HCT116 (cell line): ENCODE measurements at regions not wholly inside any gene's neighbourhood (a gene's known extent, or its start where the extent isn't known, plus 50 kb on each side); places are given as distances from the start of the nearest gene placed in this dataset.
"Not testable (repeated sequence)": the region's sequence is repeated elsewhere in the genome, so short reads cannot be mapped to it uniquely, and the experiment has no call there.

Experiments used
- ATAC-seq: fragments of 200-7000 bp; cut with Tn5 transposase; 2 replicates; pipeline ENCODE4 v1.9.1; 2020; ENCODE audit warnings: mild to moderate bottlenecking, moderate library complexity
- BruUV-seq: library from RNA; stranded (reverse); fragments of 400-500 nt; replicated peaks from 2 replicates; lab custom pipeline; 2021; lab: Mats Ljungman, UMichigan
- CTCF ChIA-PET: fragments of 300-600 bp; sonication (Branson Sonifier 250); formaldehyde crosslinking; loops from one replicate; lab custom pipeline; 2021; ENCODE audit warnings: antibody characterized with exemption; lab: Charles Lee
- POLR2A ChIA-PET: fragments of 300-600, 350-600 bp; sonication (Branson Sonifier 250); formaldehyde crosslinking; loops from one replicate; lab custom pipeline; 2021; ENCODE audit warnings: antibody characterized with exemption; lab: Charles Lee
- RAD21 ChIA-PET, 2 experiments: fragments of 300-600 bp; sonication (Branson Sonifier 250); formaldehyde crosslinking; loops; one replicate each; lab custom pipeline; 2023; ENCODE audit warnings: low total read pairs in 2 of 2; ENCODE audit not compliant: uncharacterized antibody in 2 of 2, unreplicated experiment in 2 of 2, low non-redundant PET in 1 of 2; lab: Charles Lee
- DNase-seq: peaks from one replicate; pipeline ENCODE4 v3.0.0-alpha.2; 2010; ENCODE audit warnings: low read depth, low spot score
- H2AFZ ChIP-seq: fragments of 200-600 bp; shearing (Covaris generic), sonication (generic); 2 replicates; pipeline ENCODE4 v1.6.1; 2017; ENCODE audit warnings: low read depth, mixed run types, mixed read lengths, antibody characterized with exemption, low read length; ENCODE audit not compliant: poor library complexity, severe bottlenecking
- H3K27ac ChIP-seq: 2 replicates; pipeline ENCODE4 v1.5.1; 2012; ENCODE audit warnings: low read depth, low read length
- H3K27me3 ChIP-seq: fragments of 200-600 bp; sonication (generic); 2 replicates; pipeline ENCODE4 v1.6.1; 2016; ENCODE audit warnings: mixed run types, low read length, mixed read lengths; ENCODE audit not compliant: insufficient read depth
- H3K36me3 ChIP-seq, 2 experiments: fragments of 200-500 bp in 1 of 2; fragments of 200-600 bp in 1 of 2; sonication (Bioruptor generic) in 1 of 2; sonication (generic) in 1 of 2; 2 replicates each; pipeline versions ENCODE4 v1.5.1 to v1.6.1; 2014 to 2016; ENCODE audit warnings: low read length in 2 of 2, inconsistent platforms in 1 of 2, mixed read lengths in 1 of 2, mixed run types in 1 of 2; ENCODE audit not compliant: insufficient read depth in 2 of 2, control insufficient read depth in 1 of 2
- H3K4me1 ChIP-seq, 2 experiments: fragments of 200-600 bp in 1 of 2; sonication (generic) in 1 of 2; 2 replicates each; pipeline versions ENCODE4 v1.5.1 to v1.6.1; 2012 to 2017; ENCODE audit warnings: low read length in 2 of 2, inconsistent platforms in 1 of 2, mild to moderate bottlenecking in 1 of 2, mixed read lengths in 1 of 2, mixed run types in 1 of 2, moderate library complexity in 1 of 2; ENCODE audit not compliant: insufficient read depth in 2 of 2, control insufficient read depth in 1 of 2
- H3K4me2 ChIP-seq: fragments of 200-600 bp; sonication (generic); 2 replicates; pipeline ENCODE4 v1.6.1; 2017; ENCODE audit warnings: mixed run types, low read length, mixed read lengths
- H3K4me3 ChIP-seq, 2 experiments: fragments of 200-600 bp in 1 of 2; sonication (generic) in 1 of 2; replicated peaks in 1 of 2; 2 replicates each; pipeline ENCODE4 v1.5.1; 2011 to 2016; ENCODE audit warnings: low read length in 2 of 2, control low read depth in 1 of 2, low read depth in 1 of 2, mild to moderate bottlenecking in 1 of 2, mixed read lengths in 1 of 2, mixed run types in 1 of 2
- H3K79me2 ChIP-seq: fragments of 200-600 bp; sonication (generic); 2 replicates; pipeline ENCODE4 v1.6.1; 2017; ENCODE audit warnings: mild to moderate bottlenecking, mixed run types, low read length, moderate library complexity, mixed read lengths; ENCODE audit not compliant: insufficient read depth
- H3K9ac ChIP-seq: fragments of 200-600 bp; sonication (generic); 2 replicates; pipeline ENCODE4 v1.6.1; 2016; ENCODE audit warnings: low read length, mixed read lengths
- H3K9me2 ChIP-seq: fragments of 200-600 bp; sonication (generic), shearing (Covaris generic); 2 replicates; pipeline ENCODE4 v1.6.1; 2017; ENCODE audit warnings: mixed run types, mild to moderate bottlenecking, moderate library complexity; ENCODE audit not compliant: insufficient read depth
- H3K9me3 ChIP-seq, 2 experiments: fragments of 200-500 bp in 1 of 2; fragments of 200-600 bp in 1 of 2; sonication (Bioruptor generic) in 1 of 2; sonication (generic) in 1 of 2; 2 replicates each; pipeline ENCODE4 v1.6.1; 2014 to 2017; ENCODE audit warnings: low read length in 2 of 2, mixed read lengths in 2 of 2, inconsistent platforms in 1 of 2, low read depth in 1 of 2, mild to moderate bottlenecking in 1 of 2, mixed run types in 1 of 2, moderate library complexity in 1 of 2; ENCODE audit not compliant: control insufficient read depth in 1 of 2, insufficient read depth in 1 of 2
- H4K20me1 ChIP-seq: fragments of 200-600 bp; sonication (generic), shearing (Covaris generic); 2 replicates; pipeline ENCODE4 v1.6.1; 2017; ENCODE audit warnings: mixed run types, mild to moderate bottlenecking, moderate library complexity; ENCODE audit not compliant: insufficient read depth
- CEBPB ChIP-seq: IDR thresholded peaks from 2 replicates; pipeline ENCODE4 v1.6.1; 2012; ENCODE audit warnings: low read depth
- CTCF ChIP-seq, 3 experiments: fragments of 200-600 bp in 1 of 3; sonication (generic) in 1 of 3; IDR thresholded peaks in 2 of 3; conservative IDR thresholded peaks in 1 of 3; 2 replicates each; pipeline ENCODE4 v1.5.1; 2012 to 2017; ENCODE audit warnings: low read depth in 2 of 3, low read length in 2 of 3, antibody characterized with exemption in 1 of 3, borderline replicate concordance in 1 of 3, control low read depth in 1 of 3, mild to moderate bottlenecking in 1 of 3, mixed read lengths in 1 of 3, mixed run types in 1 of 3, moderate library complexity in 1 of 3; ENCODE audit not compliant: insufficient read depth in 1 of 3
- EGR1 ChIP-seq: IDR thresholded peaks from 2 replicates; pipeline ENCODE4 v1.6.1; 2012; ENCODE audit warnings: low read depth
- EZH2 ChIP-seq: fragments of 200-600 bp; sonication (generic); IDR thresholded peaks from 2 replicates; pipeline ENCODE4 v1.6.1; 2017; ENCODE audit warnings: antibody characterized with exemption, mixed run types
- JUND ChIP-seq: IDR thresholded peaks from 2 replicates; pipeline ENCODE4 v1.6.1; 2012
- MAX ChIP-seq: IDR thresholded peaks from 2 replicates; pipeline ENCODE4 v1.6.1; 2012
- POLR2AphosphoS5 ChIP-seq: IDR thresholded peaks from 2 replicates; pipeline ENCODE4 v1.6.1; 2011; ENCODE audit warnings: mild to moderate bottlenecking, low read depth, low read length, moderate library complexity
- RAD21 ChIP-seq: IDR thresholded peaks from 2 replicates; pipeline ENCODE4 v1.6.1; 2012; ENCODE audit warnings: low read depth, mild to moderate bottlenecking
- SIN3A ChIP-seq: IDR thresholded peaks from 2 replicates; pipeline ENCODE4 v1.6.1; 2012; ENCODE audit warnings: low read depth
- YY1 ChIP-seq: IDR thresholded peaks from 2 replicates; pipeline ENCODE4 v1.6.1; 2011; ENCODE audit warnings: low read length, low read depth, moderate library complexity, mild to moderate bottlenecking; ENCODE audit not compliant: insufficient replicate concordance; ENCODE audit errors: extremely low read depth
- ZNF274 ChIP-seq: fragments of 200-500 bp; sonication (Bioruptor generic); IDR thresholded peaks from 2 replicates; pipeline ENCODE4 v1.6.1; 2014; ENCODE audit warnings: mild to moderate bottlenecking, low read depth, low read length, inconsistent platforms
- intact Hi-C: fragments of 100-400 bp; cut with micrococcal nuclease; formaldehyde crosslinking; loops from 2 replicates; pipeline ENCODE4 v1.10.0; 2022
- TF ChIP-seq, protein P1 (sequence below): IDR thresholded peaks from 2 replicates; pipeline ENCODE4 v1.6.1; 2012
- TF ChIP-seq, protein P2 (sequence below): IDR thresholded peaks from 2 replicates; pipeline ENCODE4 v1.6.1; 2012; ENCODE audit warnings: low read depth

GRCh38 chr4:133534224-133534623 is 385.1 kb downstream of the PCDH10 start:
- ATAC-seq, H3K4me2 ChIP-seq, DNase-seq, RAD21 ChIA-PET, POLR2A ChIA-PET, BruUV-seq, H3K4me3 ChIP-seq, H3K9me2 ChIP-seq, H3K9ac ChIP-seq, intact Hi-C loops, H4K20me1 ChIP-seq, H3K27me3 ChIP-seq, H3K27ac ChIP-seq, H3K4me1 ChIP-seq, H3K36me3 ChIP-seq, H3K9me3 ChIP-seq, H2AFZ ChIP-seq, H3K79me2 ChIP-seq, CTCF ChIA-PET: not testable (repeated sequence)

DNA sequence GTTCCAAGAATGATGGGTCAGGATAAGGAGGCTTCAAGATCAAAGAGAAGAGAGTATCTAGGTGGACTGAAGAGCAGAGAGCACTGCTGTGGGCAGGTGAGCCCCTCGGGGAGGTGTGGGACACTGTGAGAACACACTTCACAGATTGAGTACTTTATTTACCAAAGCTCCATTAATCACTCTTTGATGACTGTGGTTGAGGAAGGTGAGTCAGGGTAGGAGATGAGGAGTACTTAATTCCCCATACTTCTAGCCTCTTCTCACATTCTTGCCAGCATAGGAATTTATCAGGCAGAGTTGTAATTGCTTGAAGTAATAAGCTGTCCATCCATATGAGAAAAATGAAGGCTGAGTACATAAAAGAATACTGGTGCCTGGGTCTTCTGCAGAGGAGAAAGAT is 375.3 kb downstream of the PCDH10 start:
- no peaks in the 10 kb centered on the region for H3K9me3 ChIP-seq
- H3K27ac ChIP-seq = no peak overlapping the region
- no peaks in the 10 kb centered on the region for H3K79me2 ChIP-seq
- no peak overlapping the region for H3K4me2 ChIP-seq
- H3K9ac ChIP-seq = no peak overlapping the region
- H3K9me2 ChIP-seq = no peaks in the 10 kb centered on the region
- CTCF ChIA-PET = no interaction called here
- POLR2A ChIA-PET = no interaction called here
- RAD21 ChIA-PET = no interaction called here
- H3K36me3 ChIP-seq = no peaks in the 10 kb centered on the region
- H2AFZ ChIP-seq = no peak overlapping the region
- TF ChIP-seq, protein P1, sequence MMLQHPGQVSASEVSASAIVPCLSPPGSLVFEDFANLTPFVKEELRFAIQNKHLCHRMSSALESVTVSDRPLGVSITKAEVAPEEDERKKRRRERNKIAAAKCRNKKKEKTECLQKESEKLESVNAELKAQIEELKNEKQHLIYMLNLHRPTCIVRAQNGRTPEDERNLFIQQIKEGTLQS = no peak
- TF ChIP-seq SIN3A = no peak
- TF ChIP-seq EZH2 = no peak
- no peak for TF ChIP-seq RAD21
- no peak for TF ChIP-seq CTCF (IDR thresholded peaks at IDR 0.05 in 2 of 3, conservative IDR thresholded peaks at IDR 0.05 in 1 of 3; ENCODE audit: borderline replicate concordance in 1 of 3, insufficient read depth in 1 of 3, low read depth in 2 of 3, low read length in 2 of 3)
- TF ChIP-seq JUND = no peak
- no peak for TF ChIP-seq YY1
- no peak for TF ChIP-seq EGR1
- TF ChIP-seq, protein P2, sequence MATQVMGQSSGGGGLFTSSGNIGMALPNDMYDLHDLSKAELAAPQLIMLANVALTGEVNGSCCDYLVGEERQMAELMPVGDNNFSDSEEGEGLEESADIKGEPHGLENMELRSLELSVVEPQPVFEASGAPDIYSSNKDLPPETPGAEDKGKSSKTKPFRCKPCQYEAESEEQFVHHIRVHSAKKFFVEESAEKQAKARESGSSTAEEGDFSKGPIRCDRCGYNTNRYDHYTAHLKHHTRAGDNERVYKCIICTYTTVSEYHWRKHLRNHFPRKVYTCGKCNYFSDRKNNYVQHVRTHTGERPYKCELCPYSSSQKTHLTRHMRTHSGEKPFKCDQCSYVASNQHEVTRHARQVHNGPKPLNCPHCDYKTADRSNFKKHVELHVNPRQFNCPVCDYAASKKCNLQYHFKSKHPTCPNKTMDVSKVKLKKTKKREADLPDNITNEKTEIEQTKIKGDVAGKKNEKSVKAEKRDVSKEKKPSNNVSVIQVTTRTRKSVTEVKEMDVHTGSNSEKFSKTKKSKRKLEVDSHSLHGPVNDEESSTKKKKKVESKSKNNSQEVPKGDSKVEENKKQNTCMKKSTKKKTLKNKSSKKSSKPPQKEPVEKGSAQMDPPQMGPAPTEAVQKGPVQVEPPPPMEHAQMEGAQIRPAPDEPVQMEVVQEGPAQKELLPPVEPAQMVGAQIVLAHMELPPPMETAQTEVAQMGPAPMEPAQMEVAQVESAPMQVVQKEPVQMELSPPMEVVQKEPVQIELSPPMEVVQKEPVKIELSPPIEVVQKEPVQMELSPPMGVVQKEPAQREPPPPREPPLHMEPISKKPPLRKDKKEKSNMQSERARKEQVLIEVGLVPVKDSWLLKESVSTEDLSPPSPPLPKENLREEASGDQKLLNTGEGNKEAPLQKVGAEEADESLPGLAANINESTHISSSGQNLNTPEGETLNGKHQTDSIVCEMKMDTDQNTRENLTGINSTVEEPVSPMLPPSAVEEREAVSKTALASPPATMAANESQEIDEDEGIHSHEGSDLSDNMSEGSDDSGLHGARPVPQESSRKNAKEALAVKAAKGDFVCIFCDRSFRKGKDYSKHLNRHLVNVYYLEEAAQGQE = no peak
- TF ChIP-seq POLR2AphosphoS5 = no peak
- TF ChIP-seq ZNF274 = no peak
- no peak for TF ChIP-seq CEBPB
- TF ChIP-seq MAX = no peak
- no peak overlapping the region for H3K4me3 ChIP-seq
- BruUV-seq = no TSS peak
- H3K4me1 ChIP-seq = no peaks in the 10 kb centered on the region
- intact Hi-C loops = no loop called here
- H4K20me1 ChIP-seq = no peaks in the 10 kb centered on the region
- no peaks in the 10 kb centered on the region for H3K27me3 ChIP-seq
- ATAC-seq (no peak), DNase-seq (no peak)
